HG03060 (cell line): ENCODE measurements at regions not wholly inside any gene's neighbourhood (a gene's known extent, or its start where the extent isn't known, plus 50 kb on each side); places are given as distances from the start of the nearest gene placed in this dataset.

Experiments used
- ATAC-seq: cut with Tn5 transposase; IDR thresholded peaks from one replicate; pipeline ENCODE4 v1.9.1; 2021; ENCODE audit warnings: low read depth, moderate number of reproducible peaks; ENCODE audit not compliant: unreplicated experiment

- no peak for ATAC-seq
Observed at GRCh38 chrX:20355187-20355586, 88.5 kb upstream of the RPS6KA3 start.

GRCh38 chrX:20354505-20354904, 87.8 kb upstream of the RPS6KA3 start:
- ATAC-seq, result no peak

- peak; percentile 80 for ATAC-seq
Observed at GRCh38 chrX:20352935-20353336, 86.2 kb upstream of the RPS6KA3 start.

- ATAC-seq, result no peak
Observed at GRCh38 chrX:20352504-20352903, 85.8 kb upstream of the RPS6KA3 start.

- ATAC-seq, result no peak
Observed at GRCh38 chrX:20350596-20350995, 83.9 kb upstream of the RPS6KA3 start.

GRCh38 chrX:20348139-20348538, 81.4 kb upstream of the RPS6KA3 start:
- no peak for ATAC-seq

GRCh38 chrX:20347481-20347880, 80.8 kb upstream of the RPS6KA3 start:
- no peak for ATAC-seq

GRCh38 chrX:20333672-20334071, 67.0 kb upstream of the RPS6KA3 start:
- no peak for ATAC-seq

GRCh38 chrX:20330545-20330944, 63.8 kb upstream of the RPS6KA3 start:
- ATAC-seq, result no peak

- ATAC-seq, result no peak
Observed at GRCh38 chrX:20329435-20329834, 62.7 kb upstream of the RPS6KA3 start.

GRCh38 chrX:20325786-20326388, 59.2 kb upstream of the RPS6KA3 start:
- ATAC-seq, result no peak

- ATAC-seq, result no peak
Observed at GRCh38 chrX:20322887-20323286, 56.2 kb upstream of the RPS6KA3 start.

GRCh38 chrX:20320461-20321159, 53.9 kb upstream of the RPS6KA3 start:
- peak; percentile 91 for ATAC-seq

- no peak for ATAC-seq
Observed at GRCh38 chrX:20319054-20319453, 52.3 kb upstream of the RPS6KA3 start.

- ATAC-seq, result no peak
Observed at GRCh38 chrX:20317873-20318272, 51.2 kb upstream of the RPS6KA3 start.
